ENCODE measurements at regions not wholly inside any gene's neighbourhood (a gene's known extent, or its start where the extent isn't known, plus 50 kb on each side); places are given as distances from the start of the nearest gene placed in this dataset.

DNA sequence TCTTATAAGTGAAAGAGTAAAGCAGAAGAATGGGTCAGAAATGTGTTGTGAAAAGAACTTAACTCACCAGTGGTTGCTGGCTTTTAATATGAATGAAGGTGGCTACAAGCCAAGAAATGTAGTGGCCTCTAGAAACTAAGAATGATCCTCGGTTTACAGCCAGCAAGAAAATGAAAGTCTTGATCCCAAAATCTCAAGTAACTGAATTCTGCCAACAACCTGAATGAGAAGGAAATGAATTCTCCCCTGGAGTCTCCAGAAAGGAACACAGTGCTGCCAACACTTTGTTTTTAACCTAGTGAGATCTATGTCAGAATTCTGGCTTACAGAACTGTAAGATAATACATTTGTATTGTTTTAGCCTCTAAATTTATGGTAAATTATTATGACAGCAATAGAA lies 193.0 kb downstream of the FZD1 start:
- Histone ChIP-seq H3K4me3 (ENCODE audit: insufficient read length, low read depth) (no peak overlapping the region), H3K36me3 (ENCODE audit: insufficient read depth, insufficient read length, low read length) (no peaks in the 10 kb centered on the region), H3K4me1 (ENCODE audit: insufficient read depth, insufficient read length) (no peaks in the 10 kb centered on the region), H3K27me3 (ENCODE audit: insufficient read depth, insufficient read length) (no peaks in the 10 kb centered on the region), H3K9me3 (ENCODE audit: insufficient read depth, low read length) (peaks cover 15% of the 10 kb centered on the region; the same call in 1 of the 2 replicates), H3K9ac (ENCODE audit: insufficient read length, low read depth) (no peak overlapping the region)
- no peak for TF ChIP-seq SUZ12 (IDR thresholded peaks at IDR 0.05; ENCODE audit: extremely low read depth, insufficient read depth, insufficient read length)
- TF ChIP-seq YY1 (IDR thresholded peaks at IDR 0.05; ENCODE audit: insufficient read depth, insufficient read length): no peak
- TF ChIP-seq ZNF274 (IDR thresholded peaks at IDR 0.05; ENCODE audit: low read depth, low read length): no peak
- DNase-seq (ENCODE audit: low read depth, low spot score): no peak

- no peak overlapping the region for H3K4me3 ChIP-seq (ENCODE audit: insufficient read length, low read depth)
Measured at GRCh38 chr7:91459539-91459938, 195.3 kb downstream of the FZD1 start.

GRCh38 chr7:91462316-91462715 lies 198.1 kb downstream of the FZD1 start:
- peaks cover 10% of the 10 kb centered on the region; the same call in 1 of the 2 replicates for H3K9me3 ChIP-seq (ENCODE audit: insufficient read depth, low read length)
- H3K27me3 ChIP-seq (ENCODE audit: insufficient read depth, insufficient read length): no peaks in the 10 kb centered on the region
- no peaks in the 10 kb centered on the region for H3K4me1 ChIP-seq (ENCODE audit: insufficient read depth, insufficient read length)
- H3K4me3 ChIP-seq (ENCODE audit: insufficient read length, low read depth): no peak overlapping the region
- H3K36me3 ChIP-seq (ENCODE audit: insufficient read depth, insufficient read length, low read length): no peaks in the 10 kb centered on the region
- H3K9ac ChIP-seq (ENCODE audit: insufficient read length, low read depth): no peak overlapping the region
- DNase-seq (ENCODE audit: low read depth, low spot score): no peak
- TF ChIP-seq SUZ12 (IDR thresholded peaks at IDR 0.05; ENCODE audit: extremely low read depth, insufficient read depth, insufficient read length) (no peak), ZNF274 (IDR thresholded peaks at IDR 0.05; ENCODE audit: low read depth, low read length) (no peak), YY1 (IDR thresholded peaks at IDR 0.05; ENCODE audit: insufficient read depth, insufficient read length) (no peak)

More at GRCh38 chr7:91459539-91459938, 195.3 kb downstream of the FZD1 start:
- DNase-seq (ENCODE audit: low read depth, low spot score): no peak
- Histone ChIP-seq H3K36me3 (ENCODE audit: insufficient read depth, insufficient read length, low read length) (no peaks in the 10 kb centered on the region), H3K9me3 (ENCODE audit: insufficient read depth, low read length) (peaks cover 15% of the 10 kb centered on the region; the same call in 1 of the 2 replicates), H3K4me1 (ENCODE audit: insufficient read depth, insufficient read length) (no peaks in the 10 kb centered on the region), H3K9ac (ENCODE audit: insufficient read length, low read depth) (no peak overlapping the region), H3K27me3 (ENCODE audit: insufficient read depth, insufficient read length) (no peaks in the 10 kb centered on the region)
- TF ChIP-seq ZNF274 (IDR thresholded peaks at IDR 0.05; ENCODE audit: low read depth, low read length) (no peak), SUZ12 (IDR thresholded peaks at IDR 0.05; ENCODE audit: extremely low read depth, insufficient read depth, insufficient read length) (no peak), YY1 (IDR thresholded peaks at IDR 0.05; ENCODE audit: insufficient read depth, insufficient read length) (no peak)

DNA sequence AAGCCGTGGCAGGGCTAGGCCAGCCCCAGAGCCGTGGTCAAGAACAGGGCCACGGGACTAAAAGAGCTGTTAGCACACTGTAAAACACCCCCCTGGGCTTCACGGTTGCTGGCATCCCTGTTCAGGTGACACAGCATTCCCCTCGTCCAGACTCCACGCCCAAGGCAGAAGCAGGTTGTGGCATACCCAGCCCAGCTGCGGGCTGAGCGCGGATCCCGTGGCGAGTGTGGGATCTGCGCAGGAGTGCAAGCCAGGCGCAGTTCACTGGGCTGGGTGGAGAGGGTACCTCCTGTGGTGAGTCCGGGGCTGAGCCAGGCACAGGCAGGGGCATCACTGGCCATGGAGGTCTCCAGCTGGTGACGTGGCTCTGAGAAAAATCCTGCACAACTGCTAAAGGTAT lies 199.1 kb downstream of the FZD1 start:
- Histone ChIP-seq H3K27me3 (ENCODE audit: insufficient read depth, insufficient read length) (no peaks in the 10 kb centered on the region), H3K36me3 (ENCODE audit: insufficient read depth, insufficient read length, low read length) (no peaks in the 10 kb centered on the region), H3K4me3 (ENCODE audit: insufficient read length, low read depth) (no peak overlapping the region), H3K9ac (ENCODE audit: insufficient read length, low read depth) (no peak overlapping the region), H3K9me3 (ENCODE audit: insufficient read depth, low read length) (no peaks in the 10 kb centered on the region), H3K4me1 (ENCODE audit: insufficient read depth, insufficient read length) (no peaks in the 10 kb centered on the region)
- no peak for DNase-seq (ENCODE audit: low read depth, low spot score)
- no peak for TF ChIP-seq SUZ12 (IDR thresholded peaks at IDR 0.05; ENCODE audit: extremely low read depth, insufficient read depth, insufficient read length)
- TF ChIP-seq ZNF274 (IDR thresholded peaks at IDR 0.05; ENCODE audit: low read depth, low read length): no peak
- TF ChIP-seq YY1 (IDR thresholded peaks at IDR 0.05; ENCODE audit: insufficient read depth, insufficient read length): no peak

- no peak for DNase-seq (ENCODE audit: low read depth, low spot score)
- Histone ChIP-seq H3K9ac (ENCODE audit: insufficient read length, low read depth) (no peak overlapping the region), H3K9me3 (ENCODE audit: insufficient read depth, low read length) (no peaks in the 10 kb centered on the region), H3K4me1 (ENCODE audit: insufficient read depth, insufficient read length) (no peaks in the 10 kb centered on the region), H3K36me3 (ENCODE audit: insufficient read depth, insufficient read length, low read length) (no peaks in the 10 kb centered on the region), H3K27me3 (ENCODE audit: insufficient read depth, insufficient read length) (no peaks in the 10 kb centered on the region), H3K4me3 (ENCODE audit: insufficient read length, low read depth) (no peak overlapping the region)
- no peak for TF ChIP-seq SUZ12 (IDR thresholded peaks at IDR 0.05; ENCODE audit: extremely low read depth, insufficient read depth, insufficient read length)
- TF ChIP-seq YY1 (IDR thresholded peaks at IDR 0.05; ENCODE audit: insufficient read depth, insufficient read length): no peak
- TF ChIP-seq ZNF274 (IDR thresholded peaks at IDR 0.05; ENCODE audit: low read depth, low read length): no peak
Measured at GRCh38 chr7:91465595-91466061, 201.4 kb downstream of the FZD1 start.

GRCh38 chr7:91468256-91468655 lies 204.0 kb downstream of the FZD1 start:
- Histone ChIP-seq H3K36me3 (ENCODE audit: insufficient read depth, insufficient read length, low read length) (no peaks in the 10 kb centered on the region), H3K9me3 (ENCODE audit: insufficient read depth, low read length) (no peaks in the 10 kb centered on the region), H3K4me1 (ENCODE audit: insufficient read depth, insufficient read length) (no peaks in the 10 kb centered on the region), H3K9ac (ENCODE audit: insufficient read length, low read depth) (no peak overlapping the region), H3K4me3 (ENCODE audit: insufficient read length, low read depth) (no peak overlapping the region), H3K27me3 (ENCODE audit: insufficient read depth, insufficient read length) (no peaks in the 10 kb centered on the region)
- TF ChIP-seq SUZ12 (IDR thresholded peaks at IDR 0.05; ENCODE audit: extremely low read depth, insufficient read depth, insufficient read length) (no peak), ZNF274 (IDR thresholded peaks at IDR 0.05; ENCODE audit: low read depth, low read length) (no peak), YY1 (IDR thresholded peaks at IDR 0.05; ENCODE audit: insufficient read depth, insufficient read length) (no peak)
- no peak for DNase-seq (ENCODE audit: low read depth, low spot score)

GRCh38 chr7:91473619-91474018 lies 209.4 kb downstream of the FZD1 start:
- no peak overlapping the region for H3K4me3 ChIP-seq (ENCODE audit: insufficient read length, low read depth)
- H3K4me1 ChIP-seq (ENCODE audit: insufficient read depth, insufficient read length): no peaks in the 10 kb centered on the region
- no peak for DNase-seq (ENCODE audit: low read depth, low spot score)
- H3K9me3 ChIP-seq (ENCODE audit: insufficient read depth, low read length): no peaks in the 10 kb centered on the region
- no peak for TF ChIP-seq YY1 (IDR thresholded peaks at IDR 0.05; ENCODE audit: insufficient read depth, insufficient read length)
- no peak for TF ChIP-seq SUZ12 (IDR thresholded peaks at IDR 0.05; ENCODE audit: extremely low read depth, insufficient read depth, insufficient read length)
- no peak for TF ChIP-seq ZNF274 (IDR thresholded peaks at IDR 0.05; ENCODE audit: low read depth, low read length)
- no peaks in the 10 kb centered on the region for H3K36me3 ChIP-seq (ENCODE audit: insufficient read depth, insufficient read length, low read length)
- no peaks in the 10 kb centered on the region for H3K27me3 ChIP-seq (ENCODE audit: insufficient read depth, insufficient read length)
- H3K9ac ChIP-seq (ENCODE audit: insufficient read length, low read depth): no peak overlapping the region
